ENCODE measurements at regions not wholly inside any gene's neighbourhood (a gene's known extent, or its start where the extent isn't known, plus 50 kb on each side); places are given as distances from the start of the nearest gene placed in this dataset.
"Not testable (repeated sequence)": the region's sequence is repeated elsewhere in the genome, so short reads cannot be mapped to it uniquely, and the experiment has no call there.

- Mint-ChIP-seq H3K36me3 (ENCODE audit: low read depth) (peaks cover 2% of the 10 kb centered on the region), H3K27ac (ENCODE audit: unreplicated experiment) (no peak overlapping the region), H3K9me3 (ENCODE audit: low read depth) (peaks cover 21% of the 10 kb centered on the region), H3K4me1 (ENCODE audit: low read depth) (no peaks in the 10 kb centered on the region), H3K27me3 (ENCODE audit: low read depth) (no peaks in the 10 kb centered on the region), H3K4me3 (ENCODE audit: unreplicated experiment) (no peak overlapping the region)
- no peak for TF ChIP-seq CTCF (IDR thresholded peaks at IDR 0.05)
- no peak for DNase-seq (ENCODE audit: low spot score)
These were observed 249.0 kb upstream of the CDH2 start for GRCh38 chr18:28425886-28426285.

GRCh38 chr18:28422577-28422976 is 245.6 kb upstream of the CDH2 start:
- Mint-ChIP-seq H3K27me3 (ENCODE audit: low read depth) (no peaks in the 10 kb centered on the region), H3K4me1 (ENCODE audit: low read depth) (no peaks in the 10 kb centered on the region), H3K36me3 (ENCODE audit: low read depth) (peaks cover 2% of the 10 kb centered on the region), H3K4me3 (ENCODE audit: unreplicated experiment) (no peak overlapping the region), H3K9me3 (ENCODE audit: low read depth) (peaks cover 8% of the 10 kb centered on the region), H3K27ac (ENCODE audit: unreplicated experiment) (no peak overlapping the region)
- no peak for DNase-seq (ENCODE audit: low spot score)
- TF ChIP-seq CTCF (IDR thresholded peaks at IDR 0.05), result no peak

GRCh38 chr18:28421950-28422349 is 245.0 kb upstream of the CDH2 start:
- not testable (repeated sequence) for H3K27ac Mint-ChIP-seq (ENCODE audit: unreplicated experiment); H3K27me3 Mint-ChIP-seq (ENCODE audit: low read depth); H3K4me1 Mint-ChIP-seq (ENCODE audit: low read depth); DNase-seq (ENCODE audit: low spot score); H3K4me3 Mint-ChIP-seq (ENCODE audit: unreplicated experiment); H3K9me3 Mint-ChIP-seq (ENCODE audit: low read depth); H3K36me3 Mint-ChIP-seq (ENCODE audit: low read depth)

GRCh38 chr18:28412521-28412920 is 235.6 kb upstream of the CDH2 start:
- DNase-seq (ENCODE audit: low spot score), result no peak
- Mint-ChIP-seq H3K4me3 (ENCODE audit: unreplicated experiment) (no peak overlapping the region), H3K9me3 (ENCODE audit: low read depth) (no peaks in the 10 kb centered on the region), H3K27me3 (ENCODE audit: low read depth) (peaks cover 5% of the 10 kb centered on the region), H3K27ac (ENCODE audit: unreplicated experiment) (no peak overlapping the region), H3K36me3 (ENCODE audit: low read depth) (no peaks in the 10 kb centered on the region), H3K4me1 (ENCODE audit: low read depth) (peaks cover 2% of the 10 kb centered on the region)
- TF ChIP-seq CTCF (IDR thresholded peaks at IDR 0.05), result no peak

GRCh38 chr18:28411806-28412205 is 234.9 kb upstream of the CDH2 start:
- H3K27me3 Mint-ChIP-seq (ENCODE audit: low read depth), result peaks cover 5% of the 10 kb centered on the region
- DNase-seq (ENCODE audit: low spot score), result no peak
- H3K27ac Mint-ChIP-seq (ENCODE audit: unreplicated experiment), result no peak overlapping the region
- H3K4me3 Mint-ChIP-seq (ENCODE audit: unreplicated experiment), result no peak overlapping the region
- no peaks in the 10 kb centered on the region for H3K9me3 Mint-ChIP-seq (ENCODE audit: low read depth)
- no peaks in the 10 kb centered on the region for H3K36me3 Mint-ChIP-seq (ENCODE audit: low read depth)
- peaks cover 2% of the 10 kb centered on the region for H3K4me1 Mint-ChIP-seq (ENCODE audit: low read depth)
- TF ChIP-seq CTCF (IDR thresholded peaks at IDR 0.05), result no peak

GRCh38 chr18:28409811-28410210 is 232.9 kb upstream of the CDH2 start:
- DNase-seq (ENCODE audit: low spot score), result no peak

More at GRCh38 chr18:28409811-28410210, 232.9 kb upstream of the CDH2 start:
- peaks cover 2% of the 10 kb centered on the region for H3K4me1 Mint-ChIP-seq (ENCODE audit: low read depth)
- H3K4me3 Mint-ChIP-seq (ENCODE audit: unreplicated experiment), result no peak overlapping the region
- TF ChIP-seq CTCF (IDR thresholded peaks at IDR 0.05), result no peak
- peaks cover 3% of the 10 kb centered on the region for H3K27me3 Mint-ChIP-seq (ENCODE audit: low read depth)
- no peaks in the 10 kb centered on the region for H3K9me3 Mint-ChIP-seq (ENCODE audit: low read depth)
- no peak overlapping the region for H3K27ac Mint-ChIP-seq (ENCODE audit: unreplicated experiment)
- H3K36me3 Mint-ChIP-seq (ENCODE audit: low read depth), result no peaks in the 10 kb centered on the region
